ENCODE measurements at regions not wholly inside any gene's neighbourhood (a gene's known extent, or its start where the extent isn't known, plus 50 kb on each side); places are given as distances from the start of the nearest gene placed in this dataset.

- DNase-seq (no peak), ATAC-seq (no peak)
- 78 to 80% methylated on average over 11 of the region's 11 CpGs for WGBS, 2 donors
- no peak overlapping the region for H3K27ac ChIP-seq
- no peaks in the 10 kb centered on the region for H3K4me1 ChIP-seq
- no peaks in the 10 kb centered on the region for H3K36me3 ChIP-seq (replicated peaks in 1 of 2; ENCODE audit: insufficient read depth in 1 of 2, low read depth in 2 of 2)
- H3K9me3 ChIP-seq = no peaks in the 10 kb centered on the region
- no peak overlapping the region for H3K4me3 ChIP-seq
- no peaks in the 10 kb centered on the region for H3K27me3 ChIP-seq
- TF ChIP-seq CTCF (IDR thresholded peaks at IDR 0.05) = no peak
- TF ChIP-seq POLR2A (IDR thresholded peaks at IDR 0.05) = no peak
- intact Hi-C loops (cut with DNase I) = no loop called here
Measured at GRCh38 chr12:60225216-60226000, 629.6 kb downstream of the SLC16A7 start.

- ATAC-seq (no peak), DNase-seq (no peak)
- no peak overlapping the region for H3K27ac ChIP-seq
- H3K36me3 ChIP-seq (replicated peaks in 1 of 2; ENCODE audit: insufficient read depth in 1 of 2, low read depth in 2 of 2) = no peaks in the 10 kb centered on the region
- WGBS, 2 donors = 69 to 82% methylated on average over 2 of the region's 2 CpGs
- H3K4me1 ChIP-seq = no peaks in the 10 kb centered on the region
- H3K27me3 ChIP-seq = no peaks in the 10 kb centered on the region
- intact Hi-C loops (cut with DNase I) = no loop called here
- no peaks in the 10 kb centered on the region for H3K9me3 ChIP-seq
- TF ChIP-seq POLR2A (IDR thresholded peaks at IDR 0.05) (no peak), CTCF (IDR thresholded peaks at IDR 0.05) (no peak)
- no peak overlapping the region for H3K4me3 ChIP-seq
Measured at GRCh38 chr12:60227916-60228315, 632.1 kb downstream of the SLC16A7 start.

GRCh38 chr12:60230056-60230455 lies 634.2 kb downstream of the SLC16A7 start:
- 64 to 67% methylated on average over 4 of the region's 4 CpGs for WGBS, 2 donors
- H3K4me3 ChIP-seq = no peak overlapping the region
- ATAC-seq = no peak
- TF ChIP-seq POLR2A (IDR thresholded peaks at IDR 0.05) (no peak), CTCF (IDR thresholded peaks at IDR 0.05) (no peak)
- no peaks in the 10 kb centered on the region for H3K36me3 ChIP-seq (replicated peaks in 1 of 2; ENCODE audit: insufficient read depth in 1 of 2, low read depth in 2 of 2)
- DNase-seq = no peak
- H3K4me1 ChIP-seq = no peaks in the 10 kb centered on the region
- intact Hi-C loops (cut with DNase I) = no loop called here
- H3K9me3 ChIP-seq = no peaks in the 10 kb centered on the region
- H3K27ac ChIP-seq = no peak overlapping the region
- H3K27me3 ChIP-seq = no peaks in the 10 kb centered on the region

GRCh38 chr12:60231303-60231702 lies 635.5 kb downstream of the SLC16A7 start:
- TF ChIP-seq POLR2A (IDR thresholded peaks at IDR 0.05) = no peak
- no peak for TF ChIP-seq CTCF (IDR thresholded peaks at IDR 0.05)
- no peaks in the 10 kb centered on the region for H3K4me1 ChIP-seq
- 69 to 76% methylated on average over 3 of the region's 3 CpGs for WGBS, 2 donors

More at GRCh38 chr12:60231303-60231702, 635.5 kb downstream of the SLC16A7 start:
- H3K27ac ChIP-seq = no peak overlapping the region
- no peaks in the 10 kb centered on the region for H3K9me3 ChIP-seq
- no peaks in the 10 kb centered on the region for H3K27me3 ChIP-seq
- intact Hi-C loops (cut with DNase I) = no loop called here
- no peaks in the 10 kb centered on the region for H3K36me3 ChIP-seq (replicated peaks in 1 of 2; ENCODE audit: insufficient read depth in 1 of 2, low read depth in 2 of 2)
- ATAC-seq (no peak), DNase-seq (no peak)
- H3K4me3 ChIP-seq = no peak overlapping the region
